CD4-positive, alpha-beta T cell treated with Interferon alpha-2 for 1 hour (primary cell): ENCODE measurements at regions not wholly inside any gene's neighbourhood (a gene's known extent, or its start where the extent isn't known, plus 50 kb on each side); places are given as distances from the start of the nearest gene placed in this dataset.

Experiments
- DNase-seq, 2 donors: peaks; one replicate each; pipeline ENCODE4 v3.0.0-alpha.2; 2020 to 2022

GRCh38 chr5:175162036-175162435 is 281.9 kb downstream of the DRD1 start:
- no peak for DNase-seq

GRCh38 chr5:175159956-175160355 is 284.0 kb downstream of the DRD1 start:
- DNase-seq, result no peak

- DNase-seq, result no peak
Measured at GRCh38 chr5:175148636-175149172, 295.3 kb downstream of the DRD1 start.

GRCh38 chr5:175146733-175147132 is 297.2 kb downstream of the DRD1 start:
- DNase-seq, result no peak

- DNase-seq, result no peak
Measured at GRCh38 chr5:175141421-175141820, 302.6 kb downstream of the DRD1 start.

- no peak for DNase-seq
Measured at GRCh38 chr5:175133185-175133584, 310.8 kb downstream of the DRD1 start.

- DNase-seq, result no peak
Measured at GRCh38 chr5:175131432-175131831, 312.6 kb downstream of the DRD1 start.

GRCh38 chr5:175129619-175130018 is 314.4 kb downstream of the DRD1 start:
- no peak for DNase-seq

GRCh38 chr5:175129121-175129520 is 314.9 kb downstream of the DRD1 start:
- DNase-seq, result no peak

GRCh38 chr5:175124821-175125220 is 319.2 kb downstream of the DRD1 start:
- DNase-seq, result no peak

- DNase-seq, result no peak
Measured at GRCh38 chr5:175124251-175124813, 319.6 kb downstream of the DRD1 start.

- no peak for DNase-seq
Measured at GRCh38 chr5:175123542-175123941, 320.4 kb downstream of the DRD1 start.

- no peak for DNase-seq
Measured at GRCh38 chr5:175121457-175121856, 322.5 kb downstream of the DRD1 start.

GRCh38 chr5:175120412-175120811 is 323.6 kb downstream of the DRD1 start:
- DNase-seq, result no peak

- no peak for DNase-seq
Measured at GRCh38 chr5:175118700-175119309, 325.2 kb downstream of the DRD1 start.

GRCh38 chr5:175116466-175117048 is 327.4 kb downstream of the DRD1 start:
- no peak for DNase-seq

- no peak for DNase-seq
Measured at GRCh38 chr5:175115831-175116230, 328.2 kb downstream of the DRD1 start.

- no peak for DNase-seq
Measured at GRCh38 chr5:175113947-175114346, 330.0 kb downstream of the DRD1 start.

- DNase-seq, result no peak
Measured at GRCh38 chr5:175109058-175109755, 334.8 kb downstream of the DRD1 start.

- DNase-seq, result no peak
Measured at GRCh38 chr5:175107865-175108264, 336.1 kb downstream of the DRD1 start.

- no peak for DNase-seq
Measured at GRCh38 chr5:175107028-175107588, 336.9 kb downstream of the DRD1 start.

- DNase-seq, result no peak
Measured at GRCh38 chr5:175104677-175105076, 339.3 kb downstream of the DRD1 start.

GRCh38 chr5:175103746-175104145 is 340.2 kb downstream of the DRD1 start:
- no peak for DNase-seq

- no peak for DNase-seq
Measured at GRCh38 chr5:175102717-175103116, 341.3 kb downstream of the DRD1 start.
